ENCODE measurements at regions not wholly inside any gene's neighbourhood (a gene's known extent, or its start where the extent isn't known, plus 50 kb on each side); places are given as distances from the start of the nearest gene placed in this dataset.

DNA sequence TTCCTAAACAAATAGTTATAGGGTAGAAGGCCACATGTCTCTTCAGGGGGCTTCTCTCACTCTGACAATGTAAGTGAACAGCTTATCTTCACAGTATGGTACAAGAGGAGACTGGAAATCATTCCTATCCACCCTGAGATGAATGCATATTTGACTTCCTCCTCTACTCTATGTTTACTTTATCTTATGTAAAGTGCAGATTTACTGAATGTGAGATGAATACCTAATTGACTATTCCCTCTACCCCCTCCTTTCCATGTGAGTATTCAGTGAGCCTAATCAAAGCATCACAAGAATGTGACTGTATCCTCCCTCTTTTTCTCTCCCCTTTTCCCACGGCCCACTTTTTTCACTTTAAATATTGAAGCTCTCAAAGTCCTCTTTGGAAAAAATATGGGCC lies 132.5 kb downstream of the BACH1 start:
- Histone ChIP-seq H4K5ac (ENCODE audit: low read depth, low read length) (no peak overlapping the region; the same call in 1 of the 2 replicates), H3K4ac (ENCODE audit: low read depth, low read length) (no peak overlapping the region), H2BK120ac (ENCODE audit: low read depth, low read length) (no peak overlapping the region; the same call in 1 of the 2 replicates), H3K9ac (ENCODE audit: low read depth, low read length) (no peak overlapping the region), H3K9me1 (ENCODE audit: insufficient read depth, low read length) (0 out of 2 replicates have a peak, but pooled peaks cover 5% of the 10 kb centered on the region), H4K8ac (ENCODE audit: low read depth in 2 of 2, low read length in 2 of 2) (no peak overlapping the region), H2BK15ac (ENCODE audit: low read depth, low read length) (no peak overlapping the region), H3K79me1 (ENCODE audit: low read depth in 1 of 2, low read length in 2 of 2) (peaks cover 4 to 13% of the 10 kb centered on the region in 2 experiments; a peak in 3 of 4 replicates), H2AK5ac (ENCODE audit: low read depth, low read length) (no peak overlapping the region), H2AFZ (replicated peaks; ENCODE audit: low read length, poor library complexity) (no peak overlapping the region), H3K4me3 (ENCODE audit: insufficient read depth, low read depth, low read length) (no peak overlapping the region), H4K91ac (ENCODE audit: insufficient read depth, low read depth, low read length) (no peak overlapping the region), H2AK9ac (replicated peaks; ENCODE audit: low read depth, low read length, poor library complexity) (no peak overlapping the region), H3K14ac (replicated peaks; ENCODE audit: low read depth, low read length) (no peak overlapping the region), H2BK5ac (ENCODE audit: low read depth, low read length, poor library complexity, severe bottlenecking) (no peak overlapping the region), H3K27me3 (ENCODE audit: control insufficient read depth, insufficient read depth, low read length) (no peaks in the 10 kb centered on the region), H3K18ac (ENCODE audit: low read depth, low read length) (0 out of 2 replicates have a peak overlapping the region, but pooled peaks have one; percentile 58), H3K4me2 (ENCODE audit: low read depth, low read length) (no peak overlapping the region), H3K36me3 (ENCODE audit: control insufficient read depth, insufficient read depth, low read length) (no peaks in the 10 kb centered on the region), H3K23ac (ENCODE audit: low read depth, low read length) (no peak overlapping the region), H2BK20ac (ENCODE audit: low read depth, low read length) (no peak overlapping the region), H4K20me1 (ENCODE audit: insufficient read depth, low read length) (no peaks in the 10 kb centered on the region), H3K27ac (ENCODE audit: insufficient read depth, low read length) (no peak overlapping the region), H3K56ac (ENCODE audit: extremely low read depth, insufficient read depth, low read length) (no peak overlapping the region), H3K4me1 (ENCODE audit: control insufficient read depth, insufficient read depth, low read length) (peaks cover 14% of the 10 kb centered on the region), H3K9me3 (ENCODE audit: control insufficient read depth, insufficient read depth, low read length) (no peaks in the 10 kb centered on the region)
- no TSS peak for BruUV-seq (replicated peaks)
- ChIA-PET POLR2A (ENCODE audit: unreplicated experiment) (no interaction called here), CTCF (no interaction called here)
- dilution Hi-C loops (cut with HindIII; ENCODE audit: low sequenced_read_pairs, unreplicated experiment): no loop called here
- TF ChIP-seq BHLHE40 (IDR thresholded peaks at IDR 0.05; ENCODE audit: low read depth, low read length) (no peak), POLR2A (IDR thresholded peaks at IDR 0.05; ENCODE audit: low read depth, low read length) (no peak), RAD21 (IDR thresholded peaks at IDR 0.05; ENCODE audit: low read length) (no peak), RFX5 (IDR thresholded peaks at IDR 0.05; ENCODE audit: low read depth, low read length) (no peak)
- TF ChIP-seq, protein P1, sequence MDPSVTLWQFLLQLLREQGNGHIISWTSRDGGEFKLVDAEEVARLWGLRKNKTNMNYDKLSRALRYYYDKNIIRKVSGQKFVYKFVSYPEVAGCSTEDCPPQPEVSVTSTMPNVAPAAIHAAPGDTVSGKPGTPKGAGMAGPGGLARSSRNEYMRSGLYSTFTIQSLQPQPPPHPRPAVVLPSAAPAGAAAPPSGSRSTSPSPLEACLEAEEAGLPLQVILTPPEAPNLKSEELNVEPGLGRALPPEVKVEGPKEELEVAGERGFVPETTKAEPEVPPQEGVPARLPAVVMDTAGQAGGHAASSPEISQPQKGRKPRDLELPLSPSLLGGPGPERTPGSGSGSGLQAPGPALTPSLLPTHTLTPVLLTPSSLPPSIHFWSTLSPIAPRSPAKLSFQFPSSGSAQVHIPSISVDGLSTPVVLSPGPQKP (IDR thresholded peaks at IDR 0.05; ENCODE audit: borderline replicate concordance, low read depth, low read length): no peak
- TF ChIP-seq, protein P2, sequence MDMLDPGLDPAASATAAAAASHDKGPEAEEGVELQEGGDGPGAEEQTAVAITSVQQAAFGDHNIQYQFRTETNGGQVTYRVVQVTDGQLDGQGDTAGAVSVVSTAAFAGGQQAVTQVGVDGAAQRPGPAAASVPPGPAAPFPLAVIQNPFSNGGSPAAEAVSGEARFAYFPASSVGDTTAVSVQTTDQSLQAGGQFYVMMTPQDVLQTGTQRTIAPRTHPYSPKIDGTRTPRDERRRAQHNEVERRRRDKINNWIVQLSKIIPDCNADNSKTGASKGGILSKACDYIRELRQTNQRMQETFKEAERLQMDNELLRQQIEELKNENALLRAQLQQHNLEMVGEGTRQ (IDR thresholded peaks at IDR 0.05; ENCODE audit: low read depth, low read length): no peak
- intact Hi-C loops (cut with micrococcal nuclease): loop anchor here (5.0 kb wide), 1 partner anchor 49 kb away; no protein-coding TSS in a partner anchor
- ATAC-seq (ENCODE audit: low read depth) (no peak), DNase-seq (no peak)
- WGBS, 2 experiments (ENCODE audit: extremely low coverage in 2 of 2, insufficient read length in 1 of 2): 80% methylated on average over 1 of the region's 1 CpG; no CpG with 5 or more reads in 1 of the 2 experiments
- in situ Hi-C loops (cut with MboI; ENCODE audit: low sequenced_read_pairs): no loop called here
